Suppressor macrophage treated with lipopolysaccharide for 4 hours (primary cell): ENCODE measurements at regions not wholly inside any gene's neighbourhood (a gene's known extent, or its start where the extent isn't known, plus 50 kb on each side); places are given as distances from the start of the nearest gene placed in this dataset.
"Not testable (repeated sequence)": the region's sequence is repeated elsewhere in the genome, so short reads cannot be mapped to it uniquely, and the experiment has no call there.

Experiments
- DNase-seq: peaks from one replicate; pipeline ENCODE4 v3.0.0-alpha.2; 2020

GRCh38 chrX:55142206-55142918, 53.5 kb downstream of the PAGE2 start:
- DNase-seq, result no peak

- no peak for DNase-seq
These were observed 54.1 kb downstream of the PAGE2 start for GRCh38 chrX:55142919-55143310.

- DNase-seq, result no peak
These were observed 54.8 kb downstream of the PAGE2 start for GRCh38 chrX:55143621-55144020.

GRCh38 chrX:55144697-55145096, 55.9 kb downstream of the PAGE2 start:
- no peak for DNase-seq

GRCh38 chrX:55149242-55149641, 60.4 kb downstream of the PAGE2 start:
- no peak for DNase-seq

GRCh38 chrX:55151199-55151598, 62.4 kb downstream of the PAGE2 start:
- DNase-seq, result no peak

GRCh38 chrX:55159551-55159950, 60.6 kb upstream of the PAGE5 start:
- DNase-seq, result no peak

GRCh38 chrX:55160685-55161552, 59.2 kb upstream of the PAGE5 start:
- peak; percentile 83 for DNase-seq

GRCh38 chrX:55161581-55161980, 58.6 kb upstream of the PAGE5 start:
- DNase-seq, result no peak

- no peak for DNase-seq
These were observed 57.0 kb upstream of the PAGE5 start for GRCh38 chrX:55163171-55163570.

- DNase-seq, result not testable (repeated sequence)
These were observed 55.1 kb upstream of the PAGE5 start for GRCh38 chrX:55165026-55165425.

- DNase-seq, result no peak
These were observed 52.9 kb upstream of the PAGE5 start for GRCh38 chrX:55167124-55167803.

- no peak for DNase-seq
These were observed 52.2 kb upstream of the PAGE5 start for GRCh38 chrX:55167901-55168300.

GRCh38 chrX:55169782-55170181, 50.4 kb upstream of the PAGE5 start:
- no peak for DNase-seq
